Panc1 (cell line): ENCODE measurements at regions not wholly inside any gene's neighbourhood (a gene's known extent, or its start where the extent isn't known, plus 50 kb on each side); places are given as distances from the start of the nearest gene placed in this dataset.
"Not testable (repeated sequence)": the region's sequence is repeated elsewhere in the genome, so short reads cannot be mapped to it uniquely, and the experiment has no call there.

Source experiments
- ATAC-seq: fragments of 200-7000 bp; cut with Tn5 transposase; 2 replicates; pipeline ENCODE4 v1.9.1; 2020; ENCODE audit warnings: mild to moderate bottlenecking, moderate library complexity
- BruUV-seq: library from RNA; stranded (reverse); fragments of 400-500 nt; replicated peaks from 2 replicates; lab custom pipeline; 2021; lab: Mats Ljungman, UMichigan
- CTCF ChIA-PET: fragments of 300-600 bp; sonication (Branson Sonifier 250); formaldehyde crosslinking; loops from one replicate; lab custom pipeline; 2022; ENCODE audit warnings: antibody characterized with exemption; lab: Charles Lee
- POLR2A ChIA-PET: fragments of 300-600 bp; sonication (Branson Sonifier 250); formaldehyde crosslinking; loops from one replicate; lab custom pipeline; 2022; ENCODE audit warnings: antibody characterized with exemption; lab: Charles Lee
- DNase-seq: peaks from one replicate; pipeline ENCODE4 v3.0.0-alpha.2; 2010; ENCODE audit warnings: low read depth, low spot score
- H3K27ac ChIP-seq: 2 replicates; pipeline ENCODE4 v1.5.1; 2011; ENCODE audit warnings: mild to moderate bottlenecking, low read length, inconsistent platforms
- H3K27me3 ChIP-seq: fragments of 200-500 bp; sonication (Bioruptor generic); 2 replicates; pipeline ENCODE4 v1.6.0; 2014; ENCODE audit warnings: low read length, inconsistent platforms; ENCODE audit not compliant: control insufficient read depth, insufficient read depth
- H3K36me3 ChIP-seq: fragments of 200-500 bp; sonication (Bioruptor generic); 2 replicates; pipeline ENCODE4 v1.5.1; 2014; ENCODE audit warnings: inconsistent platforms, mild to moderate bottlenecking, low read length, moderate library complexity; ENCODE audit not compliant: control insufficient read depth, insufficient read depth
- H3K4me1 ChIP-seq: 2 replicates; pipeline ENCODE4 v1.5.1; 2011; ENCODE audit warnings: inconsistent platforms, mild to moderate bottlenecking, low read length, moderate library complexity; ENCODE audit not compliant: control insufficient read depth, insufficient read depth
- H3K4me3 ChIP-seq, 2 experiments: 2 replicates each; pipeline ENCODE4 v1.5.1; 2011 to 2012; ENCODE audit warnings: low read depth in 2 of 2, low read length in 2 of 2, mild to moderate bottlenecking in 2 of 2, inconsistent platforms in 1 of 2, moderate library complexity in 1 of 2
- H3K9me3 ChIP-seq: fragments of 200-500 bp; sonication (Bioruptor generic); 2 replicates; pipeline ENCODE4 v1.5.1; 2014; ENCODE audit warnings: low read depth, mild to moderate bottlenecking, inconsistent platforms, low read length, moderate library complexity; ENCODE audit not compliant: control insufficient read depth, insufficient read depth
- CTCF ChIP-seq: fragments of 450-650 bp; IDR thresholded peaks from 2 replicates; pipeline ENCODE4 v1.5.1; 2017; ENCODE audit warnings: mild to moderate bottlenecking
- POLR2AphosphoS5 ChIP-seq: IDR thresholded peaks from 2 replicates; pipeline ENCODE4 v1.6.1; 2012; ENCODE audit warnings: mild to moderate bottlenecking, low read depth, low read length, moderate library complexity
- REST ChIP-seq, 2 experiments: IDR thresholded peaks; 2 replicates each; pipeline ENCODE4 v1.6.1; 2011 to 2012; ENCODE audit warnings: low read depth in 2 of 2, control low read depth in 1 of 2, low read length in 1 of 2, mild to moderate bottlenecking in 1 of 2, moderate library complexity in 1 of 2; ENCODE audit not compliant: insufficient read depth in 1 of 2
- SIN3A ChIP-seq: IDR thresholded peaks from 2 replicates; pipeline ENCODE4 v1.6.1; 2012; ENCODE audit warnings: low read depth, mild to moderate bottlenecking, low read length, moderate library complexity, borderline replicate concordance; ENCODE audit not compliant: insufficient read depth
- TCF7L2 ChIP-seq: IDR thresholded peaks from 2 replicates; pipeline ENCODE4 v1.6.1; 2011; ENCODE audit warnings: mild to moderate bottlenecking, low read depth, low read length, inconsistent platforms
- in situ Hi-C: cut with HindIII; loops from 2 replicates; pipeline ENCODE4 v1.10.0; 2016; ENCODE audit warnings: low sequenced_read_pairs, low pct_unique_long_range_greater_than_20kb
- intact Hi-C: fragments of 100-400 bp; cut with micrococcal nuclease; formaldehyde crosslinking; loops from one replicate; pipeline ENCODE4 v1.10.0; 2022; ENCODE audit not compliant: unreplicated experiment

- POLR2A ChIA-PET = no interaction called here
- BruUV-seq = no TSS peak
- Histone ChIP-seq H3K4me1 (no peaks in the 10 kb centered on the region), H3K27ac (no peak overlapping the region), H3K36me3 (no peaks in the 10 kb centered on the region), H3K27me3 (no peaks in the 10 kb centered on the region), H3K9me3 (no peaks in the 10 kb centered on the region), H3K4me3 (no peak overlapping the region)
- CTCF ChIA-PET = interaction anchor here (0.6 kb wide), 1 partner anchor 203 kb away, joined by 3 read pairs; no protein-coding TSS in a partner anchor
- TF ChIP-seq SIN3A (no peak), POLR2AphosphoS5 (no peak), TCF7L2 (no peak), CTCF (no peak), REST (IDR thresholded peaks at IDR 0.05; ENCODE audit: insufficient read depth in 1 of 2, low read depth in 2 of 2, low read length in 1 of 2) (no peak)
- DNase-seq = no peak
- ATAC-seq = no peak
- in situ Hi-C loops = no loop called here
- intact Hi-C loops = no loop called here
These were observed 452.3 kb upstream of the PTGER4 start for GRCh38 chr5:40227366-40227765.

- intact Hi-C loops = no loop called here
- H3K4me3 ChIP-seq = no peak overlapping the region
- no peak for TF ChIP-seq SIN3A
These were observed 452.8 kb upstream of the PTGER4 start for GRCh38 chr5:40226906-40227305.

GRCh38 chr5:40225147-40225546, 454.6 kb upstream of the PTGER4 start:
- H3K4me1 ChIP-seq, H3K36me3 ChIP-seq, in situ Hi-C loops, H3K4me3 ChIP-seq, H3K27ac ChIP-seq, BruUV-seq, POLR2A ChIA-PET, DNase-seq, intact Hi-C loops, CTCF ChIA-PET, ATAC-seq, H3K27me3 ChIP-seq, H3K9me3 ChIP-seq: not testable (repeated sequence)

More at GRCh38 chr5:40226906-40227305, 452.8 kb upstream of the PTGER4 start:
- ChIA-PET POLR2A (no interaction called here), CTCF (interaction anchor here (0.6 kb wide), 1 partner anchor 204 kb away, joined by 3 read pairs; no protein-coding TSS in a partner anchor)
- no peak overlapping the region for H3K27ac ChIP-seq
- no peaks in the 10 kb centered on the region for H3K27me3 ChIP-seq
- in situ Hi-C loops = no loop called here
- BruUV-seq = no TSS peak
- no peaks in the 10 kb centered on the region for H3K4me1 ChIP-seq
- no peak for DNase-seq
- no peak for ATAC-seq
- no peaks in the 10 kb centered on the region for H3K9me3 ChIP-seq
- no peaks in the 10 kb centered on the region for H3K36me3 ChIP-seq
